H9 (cell line): ENCODE measurements at regions not wholly inside any gene's neighbourhood (a gene's known extent, or its start where the extent isn't known, plus 50 kb on each side); places are given as distances from the start of the nearest gene placed in this dataset.

ENCODE experiments used
- DNase-seq: peaks from one replicate; pipeline ENCODE4 v3.0.0-alpha.2; 2017
- H2AFZ ChIP-seq: one replicate; pipeline ENCODE4 v1.6.1; 2013; ENCODE audit warnings: mild to moderate bottlenecking, low read length, control low read depth, moderate library complexity
- H2AK5ac ChIP-seq: 2 replicates; pipeline ENCODE4 v1.6.1; 2013; ENCODE audit warnings: low read length, control low read depth, mixed read lengths; ENCODE audit not compliant: insufficient read length
- H2BK120ac ChIP-seq: one replicate; pipeline ENCODE4 v1.6.1; 2013; ENCODE audit warnings: low read depth, mild to moderate bottlenecking, low read length, control low read depth, inconsistent platforms; ENCODE audit not compliant: poor library complexity, severe bottlenecking
- H2BK12ac ChIP-seq: 2 replicates; pipeline ENCODE4 v1.6.1; 2013; ENCODE audit warnings: low read length, control low read depth, mixed read lengths, low read depth; ENCODE audit not compliant: insufficient read length
- H2BK15ac ChIP-seq: 2 replicates; pipeline ENCODE4 v1.6.1; 2013; ENCODE audit warnings: low read depth, low read length, control low read depth
- H2BK20ac ChIP-seq: one replicate; pipeline ENCODE4 v1.6.1; 2013; ENCODE audit warnings: low read depth, mild to moderate bottlenecking, low read length, control low read depth, inconsistent platforms; ENCODE audit not compliant: poor library complexity, severe bottlenecking
- H2BK5ac ChIP-seq: 2 replicates; pipeline ENCODE4 v1.6.1; 2013; ENCODE audit warnings: low read length, control low read depth, mixed read lengths; ENCODE audit not compliant: insufficient read length
- H3K14ac ChIP-seq: 2 replicates; pipeline ENCODE4 v1.6.1; 2013; ENCODE audit warnings: low read length, control low read depth; ENCODE audit not compliant: insufficient read depth
- H3K18ac ChIP-seq: 2 replicates; pipeline ENCODE4 v1.6.1; 2013; ENCODE audit warnings: low read depth, mild to moderate bottlenecking, mixed read lengths, low read length, control low read depth; ENCODE audit not compliant: insufficient read length
- H3K23ac ChIP-seq: 2 replicates; pipeline ENCODE4 v1.6.1; 2013; ENCODE audit warnings: low read length, control low read depth, mixed read lengths, low read depth; ENCODE audit not compliant: insufficient read length
- H3K23me2 ChIP-seq: 2 replicates; pipeline ENCODE4 v1.6.1; 2013; ENCODE audit warnings: low read depth, mild to moderate bottlenecking, mixed read lengths, low read length, control low read depth; ENCODE audit not compliant: insufficient read length, poor library complexity, severe bottlenecking
- H3K27ac ChIP-seq: 2 replicates; pipeline ENCODE4 v1.5.1; 2013; ENCODE audit warnings: low read length, control low read depth, mixed read lengths, low read depth; ENCODE audit not compliant: insufficient read length
- H3K27me3 ChIP-seq: 2 replicates; pipeline ENCODE4 v1.6.1; 2013; ENCODE audit warnings: low read length, control low read depth, inconsistent platforms; ENCODE audit not compliant: insufficient read depth
- H3K4ac ChIP-seq: 2 replicates; pipeline ENCODE4 v1.6.1; 2013; ENCODE audit warnings: low read depth, mild to moderate bottlenecking, control low read depth, inconsistent platforms, low read length, moderate library complexity
- H3K4me1 ChIP-seq: 2 replicates; pipeline ENCODE4 v1.6.1; 2013; ENCODE audit warnings: low read length, control low read depth, inconsistent platforms; ENCODE audit not compliant: insufficient read depth
- H3K4me2 ChIP-seq: 2 replicates; pipeline ENCODE4 v1.6.1; 2013; ENCODE audit warnings: low read length, control low read depth, mixed read lengths; ENCODE audit not compliant: insufficient read length, insufficient read depth
- H3K56ac ChIP-seq: 2 replicates; pipeline ENCODE4 v1.6.1; 2013; ENCODE audit warnings: low read depth, mild to moderate bottlenecking, mixed read lengths, low read length, control low read depth; ENCODE audit not compliant: insufficient read length
- H3K79me1 ChIP-seq: 2 replicates; pipeline ENCODE4 v1.6.1; 2013; ENCODE audit warnings: low read depth, mild to moderate bottlenecking, moderate library complexity, low read length, control low read depth, inconsistent platforms; ENCODE audit not compliant: insufficient read depth, poor library complexity, severe bottlenecking
- H3K79me2 ChIP-seq: 2 replicates; pipeline ENCODE4 v1.6.1; 2013; ENCODE audit warnings: low read length, control low read depth, inconsistent platforms; ENCODE audit not compliant: insufficient read depth
- H3K9ac ChIP-seq: 2 replicates; pipeline ENCODE4 v1.6.1; 2013; ENCODE audit warnings: low read length, control low read depth, mixed read lengths; ENCODE audit not compliant: insufficient read length; ENCODE audit errors: extremely low read depth
- H3K9me3 ChIP-seq: one replicate; pipeline ENCODE4 v1.6.1; 2013; ENCODE audit warnings: low read depth, low read length, inconsistent platforms; ENCODE audit not compliant: control insufficient read depth
- H3T11ph ChIP-seq: one replicate; pipeline ENCODE4 v1.6.1; 2013; ENCODE audit warnings: mild to moderate bottlenecking, low read length, control low read depth, inconsistent platforms
- H4K20me1 ChIP-seq: one replicate; pipeline ENCODE4 v1.6.1; 2013; ENCODE audit not compliant: control insufficient read depth, insufficient read length, insufficient read depth
- H4K5ac ChIP-seq: 2 replicates; pipeline ENCODE4 v1.6.1; 2013; ENCODE audit warnings: low read depth, mild to moderate bottlenecking, mixed read lengths, low read length, control low read depth; ENCODE audit not compliant: insufficient read length
- H4K8ac ChIP-seq: replicated peaks from 2 replicates; pipeline ENCODE4 v1.6.1; 2013; ENCODE audit warnings: low read length, control low read depth, mixed read lengths, low read depth; ENCODE audit not compliant: insufficient read length
- H4K91ac ChIP-seq: 2 replicates; pipeline ENCODE4 v1.6.1; 2013; ENCODE audit warnings: low read depth, mild to moderate bottlenecking, moderate library complexity, mixed read lengths, low read length, control low read depth; ENCODE audit not compliant: insufficient read length
- H3K27ac Mint-ChIP-seq, 3 experiments: 2 replicates in 2 of 3; 3 replicates in 1 of 3; pipeline ENCODE4 v1.8.0; 2020 to 2021; ENCODE audit warnings: mixed read lengths in 3 of 3, mild to moderate bottlenecking in 1 of 3, moderate library complexity in 1 of 3
- H3K27me3 Mint-ChIP-seq: 2 replicates; pipeline ENCODE4 v1.8.0; 2021; ENCODE audit warnings: low read depth, mild to moderate bottlenecking, moderate library complexity, mixed read lengths
- H3K36me3 Mint-ChIP-seq, 3 experiments: 2 replicates in 2 of 3; 3 replicates in 1 of 3; pipeline ENCODE4 v1.8.0; 2020 to 2021; ENCODE audit warnings: low read depth in 3 of 3, mixed read lengths in 3 of 3; ENCODE audit not compliant: insufficient read depth in 1 of 3
- H3K4me1 Mint-ChIP-seq, 2 experiments: 2 replicates each; pipeline ENCODE4 v1.8.0; 2020; ENCODE audit warnings: mixed read lengths in 2 of 2
- H3K4me3 Mint-ChIP-seq, 2 experiments: 2 replicates in 1 of 2; 3 replicates in 1 of 2; pipeline ENCODE4 v1.8.0; 2020 to 2021; ENCODE audit warnings: mild to moderate bottlenecking in 2 of 2, mixed read lengths in 2 of 2, moderate library complexity in 1 of 2
- H3K9me3 Mint-ChIP-seq, 2 experiments: 2 replicates in 1 of 2; 3 replicates in 1 of 2; pipeline ENCODE4 v1.8.0; 2020; ENCODE audit warnings: mild to moderate bottlenecking in 2 of 2, mixed read lengths in 2 of 2, moderate library complexity in 1 of 2
- WGBS: extraction: QIAGEN DNeasy Blood & Tissue Kit; methylation state at CpG from one replicate; pipeline ENCODE4 v1.1.7; 2013; ENCODE audit warnings: missing lambda C conversion rate, low lambda C conversion rate, mixed read lengths; ENCODE audit not compliant: insufficient read length; ENCODE audit errors: extremely low coverage; 5-methylcytosine and 5-hydroxymethylcytosine counted together
- TF ChIP-seq, protein P1 (sequence below): fragments of 200-600 bp; sonication (generic); conservative IDR thresholded peaks from 3 replicates; pipeline ENCODE4 v1.8.0; 2021; ENCODE audit warnings: antibody characterized with exemption, mild to moderate bottlenecking

- no peak overlapping the region for H3T11ph ChIP-seq
- H3K27me3 Mint-ChIP-seq = no peaks in the 10 kb centered on the region; the same call in 1 of the 2 replicates
- WGBS = no CpG with 5 or more reads among the region's 8 CpGs
- no peaks in the 10 kb centered on the region for H3K79me1 ChIP-seq
- no peak overlapping the region for H3K4me2 ChIP-seq
- H3K27ac Mint-ChIP-seq = no peak overlapping the region
- no peak overlapping the region for H3K9ac ChIP-seq
- H3K27me3 ChIP-seq = no peaks in the 10 kb centered on the region
- no peak overlapping the region for H3K4ac ChIP-seq
- no peaks in the 10 kb centered on the region for H4K20me1 ChIP-seq
- no peaks in the 10 kb centered on the region for H3K36me3 Mint-ChIP-seq
- no peak overlapping the region for H3K23ac ChIP-seq
- no peak overlapping the region for H2BK120ac ChIP-seq
- no peak overlapping the region for H3K27ac ChIP-seq
- no peak overlapping the region for H2BK20ac ChIP-seq
- H3K18ac ChIP-seq = no peak overlapping the region
- no peaks in the 10 kb centered on the region; the same call in 1 of the 2 replicates for H3K4me1 ChIP-seq
- H3K9me3 Mint-ChIP-seq = no peaks in the 10 kb centered on the region
- H3K14ac ChIP-seq = no peak overlapping the region
- H2BK15ac ChIP-seq = no peak overlapping the region
- H2BK12ac ChIP-seq = no peak overlapping the region
- TF ChIP-seq, protein P1, sequence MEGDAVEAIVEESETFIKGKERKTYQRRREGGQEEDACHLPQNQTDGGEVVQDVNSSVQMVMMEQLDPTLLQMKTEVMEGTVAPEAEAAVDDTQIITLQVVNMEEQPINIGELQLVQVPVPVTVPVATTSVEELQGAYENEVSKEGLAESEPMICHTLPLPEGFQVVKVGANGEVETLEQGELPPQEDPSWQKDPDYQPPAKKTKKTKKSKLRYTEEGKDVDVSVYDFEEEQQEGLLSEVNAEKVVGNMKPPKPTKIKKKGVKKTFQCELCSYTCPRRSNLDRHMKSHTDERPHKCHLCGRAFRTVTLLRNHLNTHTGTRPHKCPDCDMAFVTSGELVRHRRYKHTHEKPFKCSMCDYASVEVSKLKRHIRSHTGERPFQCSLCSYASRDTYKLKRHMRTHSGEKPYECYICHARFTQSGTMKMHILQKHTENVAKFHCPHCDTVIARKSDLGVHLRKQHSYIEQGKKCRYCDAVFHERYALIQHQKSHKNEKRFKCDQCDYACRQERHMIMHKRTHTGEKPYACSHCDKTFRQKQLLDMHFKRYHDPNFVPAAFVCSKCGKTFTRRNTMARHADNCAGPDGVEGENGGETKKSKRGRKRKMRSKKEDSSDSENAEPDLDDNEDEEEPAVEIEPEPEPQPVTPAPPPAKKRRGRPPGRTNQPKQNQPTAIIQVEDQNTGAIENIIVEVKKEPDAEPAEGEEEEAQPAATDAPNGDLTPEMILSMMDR = no peak
- H3K23me2 ChIP-seq = no peaks in the 10 kb centered on the region
- H3K56ac ChIP-seq = no peak overlapping the region
- H4K5ac ChIP-seq = no peak overlapping the region
- no peak overlapping the region for H4K8ac ChIP-seq
- no peak overlapping the region for H3K4me3 Mint-ChIP-seq
- no peak overlapping the region for H2AK5ac ChIP-seq
- H2AFZ ChIP-seq = no peak overlapping the region
- H3K79me2 ChIP-seq = no peaks in the 10 kb centered on the region
- peaks cover 7 to 18% of the 10 kb centered on the region in 2 experiments; a peak in 3 of 4 replicates for H3K4me1 Mint-ChIP-seq
- no peak for DNase-seq
- no peak overlapping the region for H4K91ac ChIP-seq
- H3K9me3 ChIP-seq = no peaks in the 10 kb centered on the region
- no peak overlapping the region for H2BK5ac ChIP-seq
Measured at GRCh38 chr5:68648944-68649857, 433.6 kb downstream of the PIK3R1 start.
